ENCODE measurements at regions not wholly inside any gene's neighbourhood (a gene's known extent, or its start where the extent isn't known, plus 50 kb on each side); places are given as distances from the start of the nearest gene placed in this dataset.
"Not testable (repeated sequence)": the region's sequence is repeated elsewhere in the genome, so short reads cannot be mapped to it uniquely, and the experiment has no call there.

DNA sequence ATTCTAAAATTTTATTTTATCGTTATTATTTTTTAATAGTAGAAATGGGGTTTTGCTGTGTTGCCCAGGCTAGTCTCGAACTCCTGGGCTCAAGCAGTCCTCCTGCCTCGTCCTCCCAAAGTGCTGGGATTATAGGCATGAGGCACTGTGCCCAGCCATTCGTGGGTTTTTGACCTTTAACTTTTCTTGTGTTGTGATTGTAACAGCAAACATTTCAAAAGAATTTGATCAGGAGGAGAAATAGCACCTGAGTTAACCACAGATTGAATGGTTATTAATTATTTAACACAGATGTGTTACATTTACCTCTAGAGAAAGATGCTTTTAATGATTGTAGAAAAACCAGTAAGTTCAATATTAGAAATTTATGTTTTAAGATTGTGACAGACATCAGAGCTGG is 132.0 kb downstream of the HAUS1 start:
- no peak for DNase-seq

DNA sequence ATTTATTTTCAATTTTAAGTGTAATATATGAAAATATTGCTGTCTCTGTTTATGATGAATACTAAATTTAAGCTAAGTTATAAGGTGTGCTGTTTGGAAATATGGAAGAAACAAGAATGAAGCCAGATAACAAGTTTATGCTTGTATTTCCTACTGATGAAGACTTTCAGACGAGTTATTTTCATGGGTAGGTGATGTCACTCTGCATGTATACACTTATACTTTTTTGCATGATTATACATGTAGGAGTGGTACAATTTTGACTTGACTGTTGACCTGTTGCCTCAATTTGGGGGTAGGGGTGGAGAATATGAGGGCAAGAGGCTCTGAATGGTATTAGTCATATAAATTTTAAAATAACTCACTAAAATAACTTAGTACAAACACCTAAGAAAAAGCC is 133.7 kb downstream of the HAUS1 start:
- no peak for DNase-seq

DNA sequence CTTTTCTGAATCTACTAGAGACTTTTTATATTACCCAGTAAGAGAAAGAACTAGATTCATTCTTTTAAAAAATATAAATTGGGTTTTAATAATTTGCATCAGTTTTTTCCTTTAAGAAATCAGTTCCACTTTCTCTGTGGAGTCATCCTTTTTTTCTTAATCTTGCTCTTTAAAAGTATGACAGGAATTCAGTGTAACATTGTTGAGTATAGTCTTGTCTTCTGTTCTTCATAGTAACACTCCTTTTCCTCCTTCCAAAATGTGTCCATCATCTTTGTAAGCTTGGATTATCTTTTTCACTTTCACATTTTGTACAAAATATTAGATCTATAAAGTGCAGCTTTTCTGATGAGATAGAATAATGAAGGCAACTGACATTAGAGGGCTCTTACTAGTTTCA is 135.4 kb downstream of the HAUS1 start:
- no peak for DNase-seq

- no peak for DNase-seq
Measured at GRCh38 chr18:46239998-46240397, 135.8 kb downstream of the HAUS1 start.

DNA sequence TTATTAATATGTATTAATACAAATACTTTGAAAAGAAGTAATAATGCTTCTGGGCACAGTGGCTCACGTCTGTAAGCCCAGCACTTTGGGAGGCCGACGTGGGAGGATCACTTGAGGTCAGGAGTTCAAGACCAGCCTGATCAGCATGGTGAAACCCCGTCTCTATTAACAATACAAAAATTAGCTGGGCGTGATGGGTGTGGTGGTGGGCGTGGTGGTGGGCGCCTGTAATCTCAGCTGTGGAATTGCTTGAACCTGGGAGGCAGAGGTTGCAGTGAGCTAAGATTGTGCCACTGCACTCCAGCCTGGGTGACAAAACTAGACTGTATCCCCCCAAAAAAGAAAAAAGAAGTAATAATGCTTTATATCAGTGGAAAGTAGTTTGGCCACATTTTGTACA is 137.2 kb downstream of the HAUS1 start:
- not testable (repeated sequence) for DNase-seq

- no peak for DNase-seq
Measured at GRCh38 chr18:46242183-46242582, 138.0 kb downstream of the HAUS1 start.

DNA sequence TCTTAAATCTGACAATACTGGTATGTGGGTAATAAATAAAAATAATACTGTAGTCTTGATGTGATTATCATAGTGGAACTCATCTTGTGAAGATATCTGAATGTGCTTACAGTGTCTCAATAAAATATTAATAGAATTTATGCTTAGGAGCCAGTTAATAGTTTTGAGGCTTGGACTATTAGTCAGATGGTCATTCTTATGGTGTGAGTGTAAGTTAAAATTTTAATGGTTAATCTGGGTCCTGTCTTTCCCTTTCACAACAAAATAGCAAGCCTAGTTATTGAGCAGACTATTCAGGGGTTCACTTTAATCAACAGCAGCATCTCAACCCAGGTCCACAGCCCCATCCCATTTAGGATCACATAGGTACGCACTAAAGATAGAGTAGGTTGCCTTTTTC is 138.9 kb downstream of the HAUS1 start:
- no peak for DNase-seq

- no peak for DNase-seq
Measured at GRCh38 chr18:46243673-46244072, 139.5 kb downstream of the HAUS1 start.

GRCh38 chr18:46246101-46246500 is 141.9 kb downstream of the HAUS1 start:
- DNase-seq, result no peak

GRCh38 chr18:46247942-46248341 is 143.8 kb downstream of the HAUS1 start:
- no peak for DNase-seq

DNA sequence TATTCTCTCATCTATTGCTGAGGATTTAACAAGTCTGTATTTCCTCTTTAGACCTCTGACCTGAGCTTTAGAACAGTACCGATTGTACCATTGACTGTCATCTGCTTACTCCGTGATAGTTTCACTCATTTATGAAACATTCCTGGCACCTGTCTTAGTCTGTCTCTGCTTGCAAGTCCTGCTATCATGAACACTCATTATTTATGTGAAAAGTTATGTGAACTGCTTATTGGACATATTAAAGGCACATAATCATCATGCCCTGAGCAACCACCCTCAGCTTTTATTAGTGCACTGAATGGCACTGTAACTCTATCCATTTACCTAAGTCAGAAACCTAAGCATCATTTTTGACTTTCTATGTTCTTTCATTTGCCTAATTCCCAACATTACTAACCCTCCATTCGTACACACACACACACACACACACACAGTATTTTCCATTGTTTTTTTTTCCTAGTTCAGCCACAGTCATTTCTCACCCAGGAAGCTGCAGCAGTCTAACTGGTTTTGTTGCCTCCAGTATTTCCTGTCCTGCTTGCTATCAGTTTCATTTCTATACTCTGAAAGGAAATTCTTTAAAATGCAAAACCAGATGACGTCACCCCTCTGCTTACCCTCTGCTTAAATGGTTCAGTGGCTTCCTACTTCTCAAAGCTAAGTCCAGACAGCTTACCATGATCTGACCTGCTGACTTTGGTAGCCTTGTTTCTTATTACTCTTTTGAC is 146.1 kb downstream of the HAUS1 start:
- DNase-seq, result no peak

GRCh38 chr18:46250812-46251173 is 146.6 kb downstream of the HAUS1 start:
- DNase-seq, result no peak

GRCh38 chr18:46252759-46253158 is 148.6 kb downstream of the HAUS1 start:
- no peak for DNase-seq

DNA sequence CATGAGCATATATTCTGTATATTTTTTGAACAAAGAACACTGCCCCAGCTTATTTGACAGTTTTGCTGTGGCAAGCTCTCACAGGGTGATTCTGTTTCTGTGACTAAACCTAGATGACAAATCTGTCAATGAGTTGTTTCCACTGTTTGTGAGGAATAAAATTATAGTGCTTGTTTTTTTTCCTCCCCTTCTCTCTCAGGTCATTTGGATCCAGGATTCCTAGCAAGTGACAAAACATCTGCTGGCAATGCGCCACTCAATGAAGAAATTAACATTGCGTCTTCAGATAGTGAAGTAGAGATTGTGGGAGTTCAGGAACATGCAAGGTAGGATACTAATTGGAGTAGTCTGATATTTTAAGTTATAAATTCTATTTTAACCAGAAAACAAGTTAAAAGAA is 149.3 kb downstream of the HAUS1 start:
- no peak for DNase-seq

DNA sequence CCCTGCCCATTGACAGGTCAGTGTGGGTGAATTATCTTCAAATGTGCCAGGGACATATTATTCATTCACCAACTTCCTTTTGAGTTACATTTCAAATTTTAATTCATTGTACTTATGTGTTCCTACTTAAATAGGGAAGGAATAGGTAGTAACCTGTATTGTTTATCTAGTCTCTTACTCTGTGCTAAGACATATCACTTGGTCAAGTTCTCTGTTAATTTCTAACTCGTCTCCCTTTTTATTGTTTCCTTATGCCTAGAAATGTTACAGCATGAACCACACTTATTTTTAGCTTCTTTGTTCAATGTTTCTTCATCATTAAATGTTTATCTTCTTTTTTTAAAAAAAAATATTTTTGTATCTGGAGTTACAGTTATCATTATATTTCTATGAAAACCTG is 151.9 kb downstream of the HAUS1 start:
- DNase-seq, result no peak

DNA sequence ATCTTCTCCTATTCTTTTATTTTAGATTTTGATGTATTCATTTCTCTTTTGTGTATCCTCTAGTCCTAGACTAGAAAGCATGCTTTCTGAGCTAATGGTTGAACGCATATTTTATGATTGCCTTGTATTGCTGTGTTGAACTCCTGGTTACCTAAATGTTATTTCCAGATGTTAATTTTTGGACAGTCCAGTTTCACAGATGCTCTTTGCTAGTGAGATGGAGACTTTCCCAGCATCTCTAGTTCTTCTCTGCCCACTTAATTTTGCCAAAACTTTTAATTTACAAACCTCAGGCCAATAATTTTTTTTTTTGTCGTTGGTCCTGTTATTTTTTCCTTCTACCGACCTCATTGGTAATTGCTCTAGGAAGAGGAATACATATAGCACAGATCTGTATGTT is 153.2 kb downstream of the HAUS1 start:
- no peak for DNase-seq

- DNase-seq, result no peak
Measured at GRCh38 chr18:46260016-46260878, 156.1 kb downstream of the HAUS1 start.

GRCh38 chr18:46260879-46261143 is 156.6 kb downstream of the HAUS1 start:
- DNase-seq, result no peak

- DNase-seq, result no peak
Measured at GRCh38 chr18:46261799-46262198, 157.6 kb downstream of the HAUS1 start.

- no peak for DNase-seq
Measured at GRCh38 chr18:46262856-46263255, 158.7 kb downstream of the HAUS1 start.

GRCh38 chr18:46264255-46264654 is 160.1 kb downstream of the HAUS1 start:
- no peak for DNase-seq

GRCh38 chr18:46265196-46266156 is 161.3 kb downstream of the HAUS1 start:
- no peak for DNase-seq

- no peak for DNase-seq
Measured at GRCh38 chr18:46266473-46266872, 162.3 kb downstream of the HAUS1 start.

- DNase-seq, result no peak
Measured at GRCh38 chr18:46268671-46269070, 164.5 kb downstream of the HAUS1 start.

Data from SHP77 treated with DMSO at 0.1 percent for 48 hours (cell line).